Neuronal stem cell (in vitro differentiated cells): ENCODE measurements at regions not wholly inside any gene's neighbourhood (a gene's known extent, or its start where the extent isn't known, plus 50 kb on each side); places are given as distances from the start of the nearest gene placed in this dataset.

ENCODE experiments used
- DNase-seq: peaks from one replicate; pipeline ENCODE4 v3.0.0-alpha.2; 2013; ENCODE audit warnings: low spot score
- H2AFZ ChIP-seq: one replicate; pipeline ENCODE4 v1.6.1; 2013; ENCODE audit warnings: mild to moderate bottlenecking, low read length, inconsistent platforms
- H2AK5ac ChIP-seq: 2 replicates; pipeline ENCODE4 v1.6.1; 2013; ENCODE audit warnings: low read depth, mild to moderate bottlenecking, inconsistent platforms, low read length, moderate library complexity, mixed read lengths
- H2BK120ac ChIP-seq: 2 replicates; pipeline ENCODE4 v1.6.1; 2013; ENCODE audit warnings: low read depth, mild to moderate bottlenecking, inconsistent platforms, low read length, moderate library complexity, mixed read lengths
- H2BK12ac ChIP-seq: one replicate; pipeline ENCODE4 v1.6.1; 2013; ENCODE audit warnings: low read length, inconsistent platforms
- H2BK15ac ChIP-seq: 2 replicates; pipeline ENCODE4 v1.6.1; 2013; ENCODE audit warnings: mild to moderate bottlenecking, low read length, inconsistent platforms, mixed read lengths
- H2BK5ac ChIP-seq: one replicate; pipeline ENCODE4 v1.6.1; 2013; ENCODE audit warnings: inconsistent platforms, mild to moderate bottlenecking, low read length, moderate library complexity
- H3K14ac ChIP-seq: one replicate; pipeline ENCODE4 v1.6.1; 2013; ENCODE audit warnings: low read length, inconsistent platforms
- H3K18ac ChIP-seq: 2 replicates; pipeline ENCODE4 v1.6.1; 2013; ENCODE audit warnings: low read length, inconsistent platforms
- H3K23ac ChIP-seq: 2 replicates; pipeline ENCODE4 v1.6.1; 2013; ENCODE audit warnings: low read depth, mild to moderate bottlenecking, mixed read lengths, low read length, inconsistent platforms; ENCODE audit not compliant: poor library complexity
- H3K27ac ChIP-seq: replicated peaks from 3 replicates; pipeline ENCODE4 v1.5.1; 2013; ENCODE audit warnings: low read length, inconsistent platforms
- H3K27me3 ChIP-seq, 3 experiments: 2 replicates each; pipeline ENCODE4 v1.6.1; 2013; ENCODE audit warnings: low read length in 3 of 3, mild to moderate bottlenecking in 2 of 3, inconsistent platforms in 1 of 3, low read depth in 1 of 3, mixed read lengths in 1 of 3, moderate library complexity in 1 of 3; ENCODE audit not compliant: control insufficient read depth in 3 of 3, insufficient read depth in 3 of 3
- H3K36me3 ChIP-seq, 2 donors: replicated peaks in 1 of 2; 2 replicates each; pipeline ENCODE4 v1.6.1; 2013; ENCODE audit warnings: low read length in 2 of 2; ENCODE audit not compliant: control insufficient read depth in 2 of 2, insufficient read depth in 2 of 2
- H3K4ac ChIP-seq: 2 replicates; pipeline ENCODE4 v1.6.1; 2013; ENCODE audit warnings: inconsistent platforms, mild to moderate bottlenecking, low read length, moderate library complexity
- H3K4me1 ChIP-seq, 2 donors: 1 replicate in 1 of 2; 2 replicates in 1 of 2; pipeline ENCODE4 v1.6.1; 2013; ENCODE audit warnings: low read length in 2 of 2, low read depth in 1 of 2; ENCODE audit not compliant: control insufficient read depth in 2 of 2, insufficient read depth in 1 of 2
- H3K4me2 ChIP-seq: one replicate; pipeline ENCODE4 v1.6.1; 2013; ENCODE audit warnings: mild to moderate bottlenecking, low read length, inconsistent platforms; ENCODE audit not compliant: insufficient read depth, poor library complexity, severe bottlenecking
- H3K4me3 ChIP-seq, 2 donors: 2 replicates each; pipeline ENCODE4 v1.5.1; 2013; ENCODE audit warnings: low read length in 2 of 2, mild to moderate bottlenecking in 2 of 2, inconsistent platforms in 1 of 2, moderate library complexity in 1 of 2
- H3K79me1 ChIP-seq: one replicate; pipeline ENCODE4 v1.6.1; 2013; ENCODE audit warnings: low read depth, mild to moderate bottlenecking, inconsistent platforms, low read length, moderate library complexity
- H3K9ac ChIP-seq: one replicate; pipeline ENCODE4 v1.6.1; 2013; ENCODE audit warnings: mild to moderate bottlenecking, low read depth, low read length, inconsistent platforms; ENCODE audit not compliant: poor library complexity
- H3K9me3 ChIP-seq, 2 donors: replicated peaks in 1 of 2; 2 replicates each; pipeline versions ENCODE3 to v1.6.1; 2013; ENCODE audit warnings: low read length in 2 of 2, mild to moderate bottlenecking in 2 of 2, inconsistent platforms in 1 of 2, low read depth in 1 of 2, mixed read lengths in 1 of 2, moderate library complexity in 1 of 2; ENCODE audit not compliant: control insufficient read depth in 2 of 2, insufficient read depth in 1 of 2
- H4K8ac ChIP-seq: one replicate; pipeline ENCODE4 v1.6.1; 2013; ENCODE audit warnings: low read depth, mild to moderate bottlenecking, inconsistent platforms, low read length, moderate library complexity
- H4K91ac ChIP-seq: one replicate; pipeline ENCODE4 v1.6.1; 2013; ENCODE audit warnings: low read length, low read depth, mild to moderate bottlenecking, inconsistent platforms; ENCODE audit not compliant: poor library complexity
- WGBS, 2 donors: extraction: QIAGEN DNeasy Blood & Tissue Kit; methylation state at CpG; one replicate each; pipeline ENCODE4 v1.1.7; 2013; ENCODE audit warnings: missing lambda C conversion rate in 2 of 2, mixed read lengths in 1 of 2; ENCODE audit not compliant: insufficient read length in 2 of 2, insufficient replicate concordance in 1 of 2; ENCODE audit errors: extremely low coverage in 2 of 2; 5-methylcytosine and 5-hydroxymethylcytosine counted together

DNA sequence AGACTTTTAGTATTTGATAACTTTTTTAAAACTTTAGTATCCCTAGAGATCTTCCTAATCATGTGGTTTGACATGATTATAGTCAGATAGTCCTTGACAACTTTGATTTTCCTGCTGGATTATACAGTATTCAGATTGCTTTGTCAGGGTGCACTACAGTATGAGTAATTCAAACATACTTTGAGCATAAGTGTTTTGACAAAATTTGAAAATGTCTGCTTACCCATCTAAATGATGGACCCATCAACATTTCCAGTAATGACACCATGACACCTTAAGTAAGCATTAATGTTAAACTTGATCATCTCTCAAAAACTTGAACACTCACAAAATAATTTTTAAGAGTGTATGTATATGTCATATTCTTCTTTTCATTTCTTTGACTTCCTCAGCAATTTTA lies 514.5 kb upstream of the SMIM31 start:
- Histone ChIP-seq H2BK15ac (no peak overlapping the region), H2AFZ (no peak overlapping the region), H3K27ac (no peak overlapping the region), H3K9ac (no peak overlapping the region), H4K8ac (no peak overlapping the region), H3K79me1 (no peaks in the 10 kb centered on the region), H3K4me3 (no peak overlapping the region), H2BK5ac (no peak overlapping the region), H3K9me3 (no peaks in the 10 kb centered on the region), H3K4ac (no peak overlapping the region), H3K36me3 (no peaks in the 10 kb centered on the region), H4K91ac (no peak overlapping the region), H3K27me3 (no peaks in the 10 kb centered on the region), H2BK120ac (no peak overlapping the region), H3K18ac (no peak overlapping the region), H3K14ac (no peak overlapping the region), H2AK5ac (no peak overlapping the region), H2BK12ac (no peak overlapping the region), H3K4me2 (no peak overlapping the region), H3K23ac (no peak overlapping the region), H3K4me1 (no peaks in the 10 kb centered on the region)
- no peak for DNase-seq

DNA sequence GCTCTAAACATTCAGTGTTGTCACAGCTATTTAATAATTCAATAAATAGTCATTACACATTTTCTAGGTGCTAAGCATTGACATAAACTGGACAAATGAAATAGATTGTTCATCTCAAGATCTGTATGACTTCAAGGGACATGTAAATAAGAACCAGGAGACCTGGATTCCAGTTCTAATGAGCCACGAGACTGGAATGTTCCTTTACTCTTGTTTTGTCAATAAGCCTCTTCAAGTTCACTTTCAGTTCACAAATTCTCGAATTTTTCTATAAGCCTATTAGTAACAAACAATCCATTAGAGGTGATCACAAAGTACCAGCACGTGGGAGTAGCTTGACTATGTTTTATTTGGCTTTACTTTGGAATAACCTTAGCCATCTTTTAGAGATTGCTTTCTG lies 514.0 kb upstream of the SMIM31 start:
- H2BK15ac ChIP-seq: no peak overlapping the region
- WGBS, 2 donors: no CpG with 5 or more reads among the region's 3 CpGs
- no peak overlapping the region for H3K18ac ChIP-seq
- no peaks in the 10 kb centered on the region for H3K9me3 ChIP-seq
- no peak overlapping the region for H2AK5ac ChIP-seq
- no peak overlapping the region for H2BK12ac ChIP-seq
- no peaks in the 10 kb centered on the region for H3K79me1 ChIP-seq
- no peak overlapping the region for H2BK120ac ChIP-seq
- H3K4ac ChIP-seq: no peak overlapping the region
- H3K23ac ChIP-seq: no peak overlapping the region
- no peak overlapping the region for H2BK5ac ChIP-seq
- H3K4me3 ChIP-seq: no peak overlapping the region
- no peak overlapping the region for H3K9ac ChIP-seq
- H4K91ac ChIP-seq: no peak overlapping the region
- H3K27ac ChIP-seq: no peak overlapping the region
- DNase-seq: no peak
- no peak overlapping the region for H3K14ac ChIP-seq
- H3K36me3 ChIP-seq: no peaks in the 10 kb centered on the region
- no peak overlapping the region for H4K8ac ChIP-seq
- H2AFZ ChIP-seq: no peak overlapping the region
- no peaks in the 10 kb centered on the region for H3K4me1 ChIP-seq
- H3K27me3 ChIP-seq: no peaks in the 10 kb centered on the region
- H3K4me2 ChIP-seq: no peak overlapping the region

DNA sequence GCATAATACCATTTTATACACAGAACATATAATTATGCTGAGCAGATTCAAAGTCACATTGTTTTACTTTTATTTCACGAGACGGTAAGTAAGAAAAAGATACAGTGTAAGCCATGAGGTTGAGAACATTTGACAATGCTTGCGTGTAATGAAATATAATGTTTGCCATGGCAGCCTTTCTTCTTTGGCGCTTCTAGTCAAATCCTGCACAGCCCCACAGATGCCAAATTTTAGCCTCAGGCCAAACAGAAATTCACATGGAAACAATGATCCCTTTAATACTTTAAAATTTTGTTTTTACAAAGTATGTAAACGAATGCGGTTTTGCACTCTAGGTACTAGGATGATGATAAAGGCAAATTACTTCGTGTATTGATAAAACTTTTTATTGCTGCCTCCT lies 502.7 kb upstream of the SMIM31 start:
- Histone ChIP-seq H2BK120ac (no peak overlapping the region), H3K9me3 (no peaks in the 10 kb centered on the region), H3K27ac (no peak overlapping the region), H2BK12ac (no peak overlapping the region), H2AK5ac (no peak overlapping the region), H3K4ac (no peak overlapping the region), H4K8ac (no peak overlapping the region), H3K27me3 (no peaks in the 10 kb centered on the region), H3K4me2 (no peak overlapping the region), H2BK15ac (no peak overlapping the region), H3K9ac (no peak overlapping the region), H4K91ac (no peak overlapping the region), H3K79me1 (no peaks in the 10 kb centered on the region), H3K4me3 (no peak overlapping the region), H2AFZ (no peak overlapping the region), H2BK5ac (no peak overlapping the region), H3K4me1 (no peaks in the 10 kb centered on the region), H3K14ac (no peak overlapping the region), H3K18ac (no peak overlapping the region), H3K23ac (no peak overlapping the region), H3K36me3 (no peaks in the 10 kb centered on the region)
- WGBS, 2 donors: no CpG with 5 or more reads among the region's 7 CpGs
- DNase-seq: no peak

DNA sequence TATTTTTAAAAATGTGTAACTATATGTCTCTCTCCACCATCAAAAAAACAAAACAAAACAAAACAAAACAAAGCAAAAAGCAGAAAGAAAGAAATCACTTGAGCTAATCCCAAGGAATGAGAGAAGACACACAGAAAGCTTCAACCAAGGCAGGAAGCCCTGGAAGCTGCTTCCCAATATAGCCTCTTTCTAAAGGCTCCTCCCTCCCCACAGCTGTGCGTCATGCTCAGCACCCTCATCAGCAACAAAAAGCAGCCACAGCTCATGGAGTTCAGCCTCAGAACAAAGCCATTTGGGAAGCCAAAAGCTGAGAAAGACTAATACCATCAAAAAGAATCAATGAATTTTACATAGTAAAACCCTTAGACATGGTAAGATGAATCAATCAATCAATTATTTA lies 501.6 kb upstream of the SMIM31 start:
- Histone ChIP-seq H3K79me1 (no peaks in the 10 kb centered on the region), H2BK12ac (no peak overlapping the region), H2BK120ac (no peak overlapping the region), H3K4me1 (no peaks in the 10 kb centered on the region), H3K9ac (no peak overlapping the region), H2BK15ac (no peak overlapping the region), H3K18ac (no peak overlapping the region), H4K91ac (no peak overlapping the region), H3K27me3 (no peaks in the 10 kb centered on the region), H2AFZ (no peak overlapping the region), H3K4ac (no peak overlapping the region), H3K23ac (no peak overlapping the region), H3K14ac (no peak overlapping the region), H3K4me2 (no peak overlapping the region), H4K8ac (no peak overlapping the region), H3K9me3 (no peaks in the 10 kb centered on the region), H3K4me3 (no peak overlapping the region), H2BK5ac (no peak overlapping the region), H3K36me3 (no peaks in the 10 kb centered on the region), H3K27ac (no peak overlapping the region), H2AK5ac (no peak overlapping the region)
- peak; percentile 55 for DNase-seq
- WGBS, 2 donors: no CpG with 5 or more reads among the region's 1 CpG
